Testis (tissue), 2 donors: ENCODE measurements at regions not wholly inside any gene's neighbourhood (a gene's known extent, or its start where the extent isn't known, plus 50 kb on each side); places are given as distances from the start of the nearest gene placed in this dataset.

Experiments used
- DNase-seq: peaks from one replicate; pipeline ENCODE4 v3.0.0-alpha.2; 2019
- H3K27ac ChIP-seq, 2 donors: fragments of 200-600 bp; sonication (generic); one replicate each; pipeline ENCODE4 v1.5.1; 2019
- H3K27me3 ChIP-seq: fragments of 200-600 bp; sonication (generic); one replicate; pipeline ENCODE4 v1.5.1; 2019
- H3K36me3 ChIP-seq: fragments of 200-600 bp; sonication (generic); one replicate; pipeline ENCODE4 v1.5.1; 2017; ENCODE audit warnings: low read depth; ENCODE audit errors: missing control alignments
- H3K4me1 ChIP-seq: fragments of 200-600 bp; sonication (generic); one replicate; pipeline ENCODE4 v1.5.1; 2019
- H3K4me3 ChIP-seq, 2 donors: fragments of 200-600 bp; sonication (generic); one replicate each; pipeline ENCODE4 v1.5.1; 2017 to 2019
- H3K9me3 ChIP-seq: fragments of 200-600 bp; sonication (generic); one replicate; pipeline ENCODE4 v1.5.1; 2017
- CTCF ChIP-seq, 3 experiments: fragments of 450-650 bp in 2 of 3; fragments of 200-600 bp in 1 of 3; sonication (generic) in 1 of 3; IDR thresholded peaks; one replicate each; pipeline ENCODE4 v1.5.1; 2016 to 2019; ENCODE audit warnings: antibody characterized with exemption in 3 of 3, mild to moderate bottlenecking in 2 of 3, moderate library complexity in 1 of 3
- POLR2A ChIP-seq: fragments of 450-650 bp; IDR thresholded peaks from one replicate; pipeline ENCODE4 v1.6.1; 2017; ENCODE audit warnings: antibody characterized with exemption, mild to moderate bottlenecking, moderate library complexity
- WGBS, 2 donors: methylation state at CpG; one replicate each; pipeline ENCODE4 v1.1.5; 2018; 5-methylcytosine and 5-hydroxymethylcytosine counted together
- intact Hi-C: fragments of 100-400 bp; cut with DNase I; formaldehyde crosslinking; loops from one replicate; pipeline ENCODE4 v1.15.1; 2023; ENCODE audit warnings: low total_unique reads

- Histone ChIP-seq H3K36me3 (no peaks in the 10 kb centered on the region), H3K27ac (peak overlapping the region in 1 of 2 donors; percentile 8), H3K4me3 (no peak overlapping the region), H3K9me3 (no peaks in the 10 kb centered on the region), H3K4me1 (peaks cover 6% of the 10 kb centered on the region), H3K27me3 (no peaks in the 10 kb centered on the region)
- no peak for TF ChIP-seq POLR2A
- 51 to 54% methylated on average over 5 to 14 of the region's 14 CpGs for WGBS, 2 donors
- no peak for DNase-seq
- intact Hi-C loops: no loop called here
Observed at GRCh38 chr6:168950858-168951214, 302.8 kb downstream of the THBS2 start.

- peaks cover 6% of the 10 kb centered on the region for H3K4me1 ChIP-seq
- no peak for DNase-seq
- no peak overlapping the region for H3K4me3 ChIP-seq
- H3K27ac ChIP-seq: no peak overlapping the region
- H3K27me3 ChIP-seq: no peaks in the 10 kb centered on the region
- intact Hi-C loops: no loop called here
- no peaks in the 10 kb centered on the region for H3K9me3 ChIP-seq
- no peaks in the 10 kb centered on the region for H3K36me3 ChIP-seq
- TF ChIP-seq CTCF (IDR thresholded peaks at IDR 0.05) (no peak), POLR2A (no peak)
- WGBS, 2 donors: 48 to 62% methylated on average over 7 to 10 of the region's 10 CpGs
Observed at GRCh38 chr6:168949981-168950857, 303.4 kb downstream of the THBS2 start.

- peaks cover 6% of the 10 kb centered on the region for H3K4me1 ChIP-seq
- intact Hi-C loops: no loop called here
- no peaks in the 10 kb centered on the region for H3K9me3 ChIP-seq
- no peak overlapping the region for H3K27ac ChIP-seq
- no peaks in the 10 kb centered on the region for H3K36me3 ChIP-seq
- DNase-seq: no peak
- H3K27me3 ChIP-seq: no peaks in the 10 kb centered on the region
- WGBS, 2 donors: 94 to 97% methylated on average over 4 of the region's 4 CpGs
- H3K4me3 ChIP-seq: no peak overlapping the region
- TF ChIP-seq CTCF (IDR thresholded peaks at IDR 0.05) (no peak), POLR2A (no peak)
Observed at GRCh38 chr6:168948990-168949531, 304.6 kb downstream of the THBS2 start.

- WGBS, 2 donors: 76 to 88% methylated on average over 6 of the region's 6 CpGs
- H3K9me3 ChIP-seq: no peaks in the 10 kb centered on the region
- no peak overlapping the region for H3K27ac ChIP-seq
- intact Hi-C loops: no loop called here
- DNase-seq: no peak
- peaks cover 8% of the 10 kb centered on the region for H3K4me1 ChIP-seq
- H3K27me3 ChIP-seq: no peaks in the 10 kb centered on the region
- H3K4me3 ChIP-seq: no peak overlapping the region
- no peaks in the 10 kb centered on the region for H3K36me3 ChIP-seq
- TF ChIP-seq CTCF (IDR thresholded peaks at IDR 0.05): no peak
- no peak for TF ChIP-seq POLR2A
Observed at GRCh38 chr6:168948002-168948401, 305.6 kb downstream of the THBS2 start.

GRCh38 chr6:168943231-168943905, 310.3 kb downstream of the THBS2 start:
- Histone ChIP-seq H3K4me1 (peaks cover 16% of the 10 kb centered on the region), H3K4me3 (no peak overlapping the region), H3K27ac (no peak overlapping the region), H3K9me3 (no peaks in the 10 kb centered on the region), H3K36me3 (no peaks in the 10 kb centered on the region), H3K27me3 (no peaks in the 10 kb centered on the region)
- WGBS, 2 donors: 67 to 78% methylated on average over 11 to 12 of the region's 13 CpGs
- intact Hi-C loops: no loop called here
- DNase-seq: no peak
- no peak for TF ChIP-seq CTCF (IDR thresholded peaks at IDR 0.05)
- no peak for TF ChIP-seq POLR2A
